NCI-H2196 treated with DMSO at 0.1 percent for 48 hours (cell line): ENCODE measurements at regions not wholly inside any gene's neighbourhood (a gene's known extent, or its start where the extent isn't known, plus 50 kb on each side); places are given as distances from the start of the nearest gene placed in this dataset.
"Not testable (repeated sequence)": the region's sequence is repeated elsewhere in the genome, so short reads cannot be mapped to it uniquely, and the experiment has no call there.

Experiments used
- DNase-seq: peaks from one replicate; lab custom pipeline; 2025; ENCODE audit not compliant: unreplicated experiment; lab: John Stamatoyannopoulos, UW

GRCh38 chr18:71403501-71403900 is 1114.7 kb downstream of the SOCS6 start:
- no peak for DNase-seq

- no peak for DNase-seq
Observed at GRCh38 chr18:71398531-71398930, 1109.7 kb downstream of the SOCS6 start.

- DNase-seq: no peak
Observed at GRCh38 chr18:71388148-71388547, 1099.3 kb downstream of the SOCS6 start.

- no peak for DNase-seq
Observed at GRCh38 chr18:71374294-71375000, 1085.6 kb downstream of the SOCS6 start.

GRCh38 chr18:71371951-71372605 is 1083.2 kb downstream of the SOCS6 start:
- DNase-seq: no peak

- no peak for DNase-seq
Observed at GRCh38 chr18:71370671-71371445, 1082.0 kb downstream of the SOCS6 start.

GRCh38 chr18:71370095-71370494 is 1081.2 kb downstream of the SOCS6 start:
- no peak for DNase-seq

GRCh38 chr18:71362140-71362539 is 1073.3 kb downstream of the SOCS6 start:
- DNase-seq: no peak

- DNase-seq: not testable (repeated sequence)
Observed at GRCh38 chr18:71355599-71355998, 1066.8 kb downstream of the SOCS6 start.

GRCh38 chr18:71352618-71353017 is 1063.8 kb downstream of the SOCS6 start:
- no peak for DNase-seq

- no peak for DNase-seq
Observed at GRCh38 chr18:71336576-71337210, 1047.8 kb downstream of the SOCS6 start.

- no peak for DNase-seq
Observed at GRCh38 chr18:71329563-71329962, 1040.7 kb downstream of the SOCS6 start.

GRCh38 chr18:71329114-71329513 is 1040.3 kb downstream of the SOCS6 start:
- no peak for DNase-seq

GRCh38 chr18:71327850-71328249 is 1039.0 kb downstream of the SOCS6 start:
- no peak for DNase-seq

- no peak for DNase-seq
Observed at GRCh38 chr18:71327441-71327840, 1038.6 kb downstream of the SOCS6 start.

GRCh38 chr18:71326826-71327225 is 1038.0 kb downstream of the SOCS6 start:
- no peak for DNase-seq

- no peak for DNase-seq
Observed at GRCh38 chr18:71324356-71324755, 1035.5 kb downstream of the SOCS6 start.

- no peak for DNase-seq
Observed at GRCh38 chr18:71322201-71322600, 1033.4 kb downstream of the SOCS6 start.

GRCh38 chr18:71321319-71321718 is 1032.5 kb downstream of the SOCS6 start:
- DNase-seq: no peak

- no peak for DNase-seq
Observed at GRCh38 chr18:71304856-71305255, 1016.0 kb downstream of the SOCS6 start.

- DNase-seq: not testable (repeated sequence)
Observed at GRCh38 chr18:71303743-71304142, 1014.9 kb downstream of the SOCS6 start.
